PC-3 (cell line): ENCODE measurements at regions not wholly inside any gene's neighbourhood (a gene's known extent, or its start where the extent isn't known, plus 50 kb on each side); places are given as distances from the start of the nearest gene placed in this dataset.

ENCODE experiments used
- ATAC-seq: fragments of 200-7000 bp; cut with Tn5 transposase; 2 replicates; pipeline ENCODE4 v1.9.1; 2020; ENCODE audit warnings: mild to moderate bottlenecking, moderate library complexity
- BruUV-seq: library from RNA; stranded (reverse); fragments of 400-500 nt; replicated peaks from 2 replicates; lab custom pipeline; 2021; lab: Mats Ljungman, UMichigan
- CTCF ChIA-PET: fragments of 300-600 bp; sonication (Branson Sonifier 250); formaldehyde crosslinking; loops from one replicate; lab custom pipeline; 2022; ENCODE audit warnings: antibody characterized with exemption; lab: Charles Lee
- POLR2A ChIA-PET: fragments of 300-600 bp; sonication (Branson Sonifier 250); formaldehyde crosslinking; loops from one replicate; lab custom pipeline; 2022; ENCODE audit warnings: antibody characterized with exemption; ENCODE audit not compliant: unreplicated experiment; lab: Charles Lee
- DNase-seq: peaks from one replicate; pipeline ENCODE4 v3.0.0-alpha.2; 2015
- H2AFZ ChIP-seq: fragments of 300-600 bp; sonication (generic); 2 replicates; pipeline ENCODE4 v1.6.0; 2016; ENCODE audit warnings: antibody characterized with exemption, low read length
- H3F3A ChIP-seq: fragments of 300-600 bp; sonication (generic); one replicate; pipeline ENCODE4 v1.6.0; 2017; ENCODE audit warnings: antibody characterized with exemption, low read length, control low read depth, mild to moderate bottlenecking; ENCODE audit not compliant: unreplicated experiment
- H3K27ac ChIP-seq: fragments of 300-600 bp; sonication (generic); 2 replicates; pipeline ENCODE4 v1.5.1; 2016; ENCODE audit warnings: mild to moderate bottlenecking, low read length
- H3K27me3 ChIP-seq: fragments of 300-600 bp; sonication (generic); 2 replicates; pipeline ENCODE4 v1.6.1; 2016; ENCODE audit warnings: low read length, mixed read lengths
- H3K36me3 ChIP-seq: fragments of 300-600 bp; sonication (generic); 2 replicates; pipeline ENCODE4 v1.6.1; 2016; ENCODE audit warnings: low read depth, mixed run types, low read length, mixed read lengths
- H3K4me1 ChIP-seq: fragments of 300-600 bp; sonication (generic); 2 replicates; pipeline ENCODE4 v1.5.1; 2016; ENCODE audit warnings: low read length; ENCODE audit not compliant: insufficient read depth
- H3K4me2 ChIP-seq: fragments of 300-600 bp; sonication (generic); 2 replicates; pipeline ENCODE4 v1.6.0; 2016; ENCODE audit warnings: low read length
- H3K4me3 ChIP-seq: fragments of 300-600 bp; sonication (generic); 2 replicates; pipeline ENCODE4 v1.5.1; 2016; ENCODE audit warnings: mild to moderate bottlenecking, low read length, mixed read lengths
- H3K79me2 ChIP-seq: fragments of 300-600 bp; sonication (generic); 2 replicates; pipeline ENCODE4 v1.6.1; 2017; ENCODE audit warnings: low read length, mixed read lengths
- H3K9ac ChIP-seq: fragments of 300-600 bp; sonication (generic); 2 replicates; pipeline ENCODE4 v1.6.0; 2016; ENCODE audit warnings: mild to moderate bottlenecking, low read length
- H3K9me2 ChIP-seq: fragments of 300-600 bp; sonication (generic); replicated peaks from 2 replicates; pipeline ENCODE4 v1.6.1; 2016; ENCODE audit warnings: mixed run types, low read length, mixed read lengths
- H3K9me3 ChIP-seq: fragments of 300-600 bp; sonication (generic); 2 replicates; pipeline ENCODE4 v1.6.1; 2016; ENCODE audit warnings: low read length, mixed read lengths
- H4K20me1 ChIP-seq: fragments of 300-600 bp; sonication (generic); 2 replicates; pipeline ENCODE4 v1.6.1; 2016; ENCODE audit warnings: low read length, mixed read lengths
- EZH2 ChIP-seq: fragments of 300-600 bp; sonication (generic); IDR thresholded peaks from one replicate; pipeline ENCODE4 v1.6.1; 2017; ENCODE audit warnings: antibody characterized with exemption, mild to moderate bottlenecking, low read length; ENCODE audit not compliant: unreplicated experiment
- EZH2phosphoT487 ChIP-seq: fragments of 300-600 bp; sonication (generic); IDR thresholded peaks from 2 replicates; pipeline ENCODE4 v1.6.1; 2018; ENCODE audit warnings: mild to moderate bottlenecking, antibody characterized with exemption, low read length, borderline replicate concordance
- intact Hi-C: fragments of 100-400 bp; cut with micrococcal nuclease; formaldehyde crosslinking; loops from 2 replicates; pipeline ENCODE4 v1.9.0; 2023
- TF ChIP-seq, protein P1 (sequence below): fragments of 300-600 bp; sonication (generic); conservative IDR thresholded peaks from 2 replicates; pipeline ENCODE4 v1.5.1; 2017; ENCODE audit warnings: antibody characterized with exemption, low read depth, mild to moderate bottlenecking, low read length

- DNase-seq = no peak
- Histone ChIP-seq H3K4me2 (no peak overlapping the region), H3K27me3 (no peaks in the 10 kb centered on the region), H3K9me3 (no peaks in the 10 kb centered on the region), H3K36me3 (no peaks in the 10 kb centered on the region), H3K4me1 (peaks cover 11% of the 10 kb centered on the region), H3F3A (no peaks in the 10 kb centered on the region), H3K79me2 (no peaks in the 10 kb centered on the region), H3K4me3 (no peak overlapping the region), H3K9ac (no peak overlapping the region), H3K27ac (no peak overlapping the region), H3K9me2 (no peaks in the 10 kb centered on the region), H2AFZ (no peak overlapping the region), H4K20me1 (no peaks in the 10 kb centered on the region)
- ChIA-PET POLR2A (no interaction called here), CTCF (no interaction called here)
- intact Hi-C loops = no loop called here
- TF ChIP-seq EZH2 = no peak
- TF ChIP-seq, protein P1, sequence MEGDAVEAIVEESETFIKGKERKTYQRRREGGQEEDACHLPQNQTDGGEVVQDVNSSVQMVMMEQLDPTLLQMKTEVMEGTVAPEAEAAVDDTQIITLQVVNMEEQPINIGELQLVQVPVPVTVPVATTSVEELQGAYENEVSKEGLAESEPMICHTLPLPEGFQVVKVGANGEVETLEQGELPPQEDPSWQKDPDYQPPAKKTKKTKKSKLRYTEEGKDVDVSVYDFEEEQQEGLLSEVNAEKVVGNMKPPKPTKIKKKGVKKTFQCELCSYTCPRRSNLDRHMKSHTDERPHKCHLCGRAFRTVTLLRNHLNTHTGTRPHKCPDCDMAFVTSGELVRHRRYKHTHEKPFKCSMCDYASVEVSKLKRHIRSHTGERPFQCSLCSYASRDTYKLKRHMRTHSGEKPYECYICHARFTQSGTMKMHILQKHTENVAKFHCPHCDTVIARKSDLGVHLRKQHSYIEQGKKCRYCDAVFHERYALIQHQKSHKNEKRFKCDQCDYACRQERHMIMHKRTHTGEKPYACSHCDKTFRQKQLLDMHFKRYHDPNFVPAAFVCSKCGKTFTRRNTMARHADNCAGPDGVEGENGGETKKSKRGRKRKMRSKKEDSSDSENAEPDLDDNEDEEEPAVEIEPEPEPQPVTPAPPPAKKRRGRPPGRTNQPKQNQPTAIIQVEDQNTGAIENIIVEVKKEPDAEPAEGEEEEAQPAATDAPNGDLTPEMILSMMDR = no peak
- no peak for TF ChIP-seq EZH2phosphoT487
- BruUV-seq = no TSS peak
- no peak for ATAC-seq
These were observed 132.4 kb upstream of the MAN1A1 start for GRCh38 chr6:119481976-119482375.

DNA sequence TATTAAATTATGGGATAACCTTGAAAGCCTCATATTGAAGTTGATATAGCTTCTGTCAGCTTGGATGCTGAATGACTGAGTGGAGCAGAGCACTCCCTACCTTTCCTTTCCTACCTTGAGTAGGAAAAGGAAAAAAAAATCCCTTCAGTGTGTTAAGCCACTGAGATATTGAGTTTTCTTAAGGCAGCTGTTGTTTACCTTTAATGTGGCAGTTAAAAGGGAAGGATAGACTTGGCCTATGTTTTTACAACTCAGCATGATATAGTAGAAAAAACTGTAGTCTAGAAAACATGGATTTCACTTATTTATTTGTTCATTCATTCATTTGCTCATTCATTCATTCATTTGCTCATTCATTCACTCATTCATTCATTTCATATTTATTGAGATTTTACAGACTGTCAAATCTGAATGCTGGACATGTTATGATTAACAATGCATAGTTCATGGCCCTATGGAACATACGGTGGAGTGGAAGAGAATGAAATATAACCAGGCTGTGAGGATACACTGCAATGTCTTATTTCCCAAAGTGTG, 131.5 kb upstream of the MAN1A1 start:
- peaks cover 11% of the 10 kb centered on the region for H3K4me1 ChIP-seq
- ATAC-seq = no peak
- H3K4me3 ChIP-seq = no peak overlapping the region
- H3F3A ChIP-seq = no peaks in the 10 kb centered on the region
- no TSS peak for BruUV-seq
- H3K36me3 ChIP-seq = no peaks in the 10 kb centered on the region
- CTCF ChIA-PET = no interaction called here
- H3K27me3 ChIP-seq = no peaks in the 10 kb centered on the region
- H2AFZ ChIP-seq = no peak overlapping the region
- H3K9me3 ChIP-seq = no peaks in the 10 kb centered on the region
- no peak overlapping the region for H3K9ac ChIP-seq
- no peaks in the 10 kb centered on the region for H3K79me2 ChIP-seq
- H3K4me2 ChIP-seq = no peak overlapping the region
- intact Hi-C loops = no loop called here
- POLR2A ChIA-PET = no interaction called here
- DNase-seq = no peak
- no peaks in the 10 kb centered on the region for H4K20me1 ChIP-seq
- TF ChIP-seq, protein P1 = no peak
- TF ChIP-seq EZH2 (no peak), EZH2phosphoT487 (no peak)
- H3K9me2 ChIP-seq = no peaks in the 10 kb centered on the region
- H3K27ac ChIP-seq = no peak overlapping the region

GRCh38 chr6:119479860-119480655, 130.5 kb upstream of the MAN1A1 start:
- ChIA-PET CTCF (no interaction called here), POLR2A (no interaction called here)
- BruUV-seq = no TSS peak
- no peak overlapping the region for H3K4me3 ChIP-seq
- ATAC-seq = no peak
- TF ChIP-seq EZH2 (no peak), EZH2phosphoT487 (no peak)
- TF ChIP-seq, protein P1 = no peak
- no peaks in the 10 kb centered on the region for H3K27me3 ChIP-seq
- H3K4me1 ChIP-seq = peaks cover 11% of the 10 kb centered on the region
- H3F3A ChIP-seq = no peaks in the 10 kb centered on the region
- no peak overlapping the region for H3K9ac ChIP-seq
- intact Hi-C loops = no loop called here
- H3K36me3 ChIP-seq = no peaks in the 10 kb centered on the region
- H2AFZ ChIP-seq = no peak overlapping the region
- no peak overlapping the region for H3K27ac ChIP-seq
- no peaks in the 10 kb centered on the region for H3K9me3 ChIP-seq
- H3K79me2 ChIP-seq = no peaks in the 10 kb centered on the region
- no peak for DNase-seq
- no peaks in the 10 kb centered on the region for H3K9me2 ChIP-seq
- H3K4me2 ChIP-seq = no peak overlapping the region
- no peaks in the 10 kb centered on the region for H4K20me1 ChIP-seq
